Neuronal stem cell (in vitro differentiated cells): ENCODE measurements at regions not wholly inside any gene's neighbourhood (a gene's known extent, or its start where the extent isn't known, plus 50 kb on each side); places are given as distances from the start of the nearest gene placed in this dataset.

Source experiments
- DNase-seq: peaks from one replicate; pipeline ENCODE4 v3.0.0-alpha.2; 2013; ENCODE audit warnings: low spot score
- H2AFZ ChIP-seq: one replicate; pipeline ENCODE4 v1.6.1; 2013; ENCODE audit warnings: mild to moderate bottlenecking, low read length, inconsistent platforms
- H2AK5ac ChIP-seq: 2 replicates; pipeline ENCODE4 v1.6.1; 2013; ENCODE audit warnings: low read depth, mild to moderate bottlenecking, inconsistent platforms, low read length, moderate library complexity, mixed read lengths
- H2BK120ac ChIP-seq: 2 replicates; pipeline ENCODE4 v1.6.1; 2013; ENCODE audit warnings: low read depth, mild to moderate bottlenecking, inconsistent platforms, low read length, moderate library complexity, mixed read lengths
- H2BK12ac ChIP-seq: one replicate; pipeline ENCODE4 v1.6.1; 2013; ENCODE audit warnings: low read length, inconsistent platforms
- H2BK15ac ChIP-seq: 2 replicates; pipeline ENCODE4 v1.6.1; 2013; ENCODE audit warnings: mild to moderate bottlenecking, low read length, inconsistent platforms, mixed read lengths
- H2BK5ac ChIP-seq: one replicate; pipeline ENCODE4 v1.6.1; 2013; ENCODE audit warnings: inconsistent platforms, mild to moderate bottlenecking, low read length, moderate library complexity
- H3K14ac ChIP-seq: one replicate; pipeline ENCODE4 v1.6.1; 2013; ENCODE audit warnings: low read length, inconsistent platforms
- H3K18ac ChIP-seq: 2 replicates; pipeline ENCODE4 v1.6.1; 2013; ENCODE audit warnings: low read length, inconsistent platforms
- H3K23ac ChIP-seq: 2 replicates; pipeline ENCODE4 v1.6.1; 2013; ENCODE audit warnings: low read depth, mild to moderate bottlenecking, mixed read lengths, low read length, inconsistent platforms; ENCODE audit not compliant: poor library complexity
- H3K27ac ChIP-seq: replicated peaks from 3 replicates; pipeline ENCODE4 v1.5.1; 2013; ENCODE audit warnings: low read length, inconsistent platforms
- H3K27me3 ChIP-seq, 3 experiments: 2 replicates each; pipeline ENCODE4 v1.6.1; 2013; ENCODE audit warnings: low read length in 3 of 3, mild to moderate bottlenecking in 2 of 3, inconsistent platforms in 1 of 3, low read depth in 1 of 3, mixed read lengths in 1 of 3, moderate library complexity in 1 of 3; ENCODE audit not compliant: control insufficient read depth in 3 of 3, insufficient read depth in 3 of 3
- H3K36me3 ChIP-seq, 2 donors: replicated peaks in 1 of 2; 2 replicates each; pipeline ENCODE4 v1.6.1; 2013; ENCODE audit warnings: low read length in 2 of 2; ENCODE audit not compliant: control insufficient read depth in 2 of 2, insufficient read depth in 2 of 2
- H3K4ac ChIP-seq: 2 replicates; pipeline ENCODE4 v1.6.1; 2013; ENCODE audit warnings: inconsistent platforms, mild to moderate bottlenecking, low read length, moderate library complexity
- H3K4me1 ChIP-seq, 2 donors: 1 replicate in 1 of 2; 2 replicates in 1 of 2; pipeline ENCODE4 v1.6.1; 2013; ENCODE audit warnings: low read length in 2 of 2, low read depth in 1 of 2; ENCODE audit not compliant: control insufficient read depth in 2 of 2, insufficient read depth in 1 of 2
- H3K4me2 ChIP-seq: one replicate; pipeline ENCODE4 v1.6.1; 2013; ENCODE audit warnings: mild to moderate bottlenecking, low read length, inconsistent platforms; ENCODE audit not compliant: insufficient read depth, poor library complexity, severe bottlenecking
- H3K4me3 ChIP-seq, 2 donors: 2 replicates each; pipeline ENCODE4 v1.5.1; 2013; ENCODE audit warnings: low read length in 2 of 2, mild to moderate bottlenecking in 2 of 2, inconsistent platforms in 1 of 2, moderate library complexity in 1 of 2
- H3K79me1 ChIP-seq: one replicate; pipeline ENCODE4 v1.6.1; 2013; ENCODE audit warnings: low read depth, mild to moderate bottlenecking, inconsistent platforms, low read length, moderate library complexity
- H3K9ac ChIP-seq: one replicate; pipeline ENCODE4 v1.6.1; 2013; ENCODE audit warnings: mild to moderate bottlenecking, low read depth, low read length, inconsistent platforms; ENCODE audit not compliant: poor library complexity
- H3K9me3 ChIP-seq, 2 donors: replicated peaks in 1 of 2; 2 replicates each; pipeline versions ENCODE3 to v1.6.1; 2013; ENCODE audit warnings: low read length in 2 of 2, mild to moderate bottlenecking in 2 of 2, inconsistent platforms in 1 of 2, low read depth in 1 of 2, mixed read lengths in 1 of 2, moderate library complexity in 1 of 2; ENCODE audit not compliant: control insufficient read depth in 2 of 2, insufficient read depth in 1 of 2
- H4K8ac ChIP-seq: one replicate; pipeline ENCODE4 v1.6.1; 2013; ENCODE audit warnings: low read depth, mild to moderate bottlenecking, inconsistent platforms, low read length, moderate library complexity
- H4K91ac ChIP-seq: one replicate; pipeline ENCODE4 v1.6.1; 2013; ENCODE audit warnings: low read length, low read depth, mild to moderate bottlenecking, inconsistent platforms; ENCODE audit not compliant: poor library complexity
- WGBS, 2 donors: extraction: QIAGEN DNeasy Blood & Tissue Kit; methylation state at CpG; one replicate each; pipeline ENCODE4 v1.1.7; 2013; ENCODE audit warnings: missing lambda C conversion rate in 2 of 2, mixed read lengths in 1 of 2; ENCODE audit not compliant: insufficient read length in 2 of 2, insufficient replicate concordance in 1 of 2; ENCODE audit errors: extremely low coverage in 2 of 2; 5-methylcytosine and 5-hydroxymethylcytosine counted together

DNA sequence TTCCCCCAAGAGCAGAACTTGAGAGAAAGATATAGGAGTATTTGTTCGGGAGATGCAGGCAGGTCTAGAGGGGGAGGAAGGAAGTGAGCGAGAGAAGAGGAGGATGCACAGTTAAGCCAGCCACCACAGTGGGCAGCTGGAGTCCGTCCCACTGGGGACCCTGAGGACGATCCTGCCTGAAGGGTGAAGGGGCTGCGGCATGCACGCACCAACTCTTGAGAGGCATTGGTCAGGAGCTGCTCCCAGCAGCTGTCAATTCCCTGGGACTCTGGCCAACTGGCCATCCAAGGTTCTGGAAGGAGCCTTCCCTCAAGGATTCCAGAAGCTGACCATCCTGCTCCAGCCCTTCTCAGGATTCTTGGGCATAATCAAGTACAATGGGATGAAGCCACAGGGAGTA is 246.9 kb downstream of the MATN1 start:
- H3K79me1 ChIP-seq: peaks cover 2% of the 10 kb centered on the region
- H3K4me2 ChIP-seq: no peak overlapping the region
- no peak for DNase-seq
- no peak overlapping the region for H3K18ac ChIP-seq
- no peak overlapping the region for H2BK120ac ChIP-seq
- no peak overlapping the region for H2BK12ac ChIP-seq
- no peak overlapping the region for H2BK5ac ChIP-seq
- H3K4me3 ChIP-seq: no peak overlapping the region
- no peak overlapping the region for H3K14ac ChIP-seq
- H4K8ac ChIP-seq: no peak overlapping the region
- H3K4ac ChIP-seq: no peak overlapping the region
- no peak overlapping the region for H3K23ac ChIP-seq
- peaks cover 5 to 6% of the 10 kb centered on the region in 2 donors for H3K9me3 ChIP-seq
- H3K9ac ChIP-seq: no peak overlapping the region
- H2BK15ac ChIP-seq: no peak overlapping the region
- peaks cover 0 to 6% (median 0%) of the 10 kb centered on the region in 3 experiments for H3K27me3 ChIP-seq
- H3K27ac ChIP-seq: no peak overlapping the region
- H3K4me1 ChIP-seq: no peaks in the 10 kb centered on the region
- WGBS, 2 donors: no CpG with 5 or more reads among the region's 6 CpGs
- H2AK5ac ChIP-seq: no peak overlapping the region
- no peaks in the 10 kb centered on the region for H3K36me3 ChIP-seq
- no peak overlapping the region for H2AFZ ChIP-seq
- no peak overlapping the region for H4K91ac ChIP-seq

- DNase-seq: no peak
- no peak overlapping the region for H2BK5ac ChIP-seq
These were observed 247.4 kb downstream of the MATN1 start for GRCh38 chr1:30475966-30476365.

GRCh38 chr1:30475201-30475600 is 248.2 kb downstream of the MATN1 start:
- H3K14ac ChIP-seq: no peak overlapping the region
- no peak overlapping the region for H2AK5ac ChIP-seq
- no peaks in the 10 kb centered on the region for H3K4me1 ChIP-seq
- no peak overlapping the region for H2BK12ac ChIP-seq
- H4K91ac ChIP-seq: no peak overlapping the region
- DNase-seq: no peak
- no peak overlapping the region for H2BK15ac ChIP-seq
- H3K4ac ChIP-seq: no peak overlapping the region
- H2BK120ac ChIP-seq: no peak overlapping the region
- WGBS, 2 donors: no CpG with 5 or more reads among the region's 9 CpGs
- H3K27ac ChIP-seq: no peak overlapping the region
- no peak overlapping the region for H3K18ac ChIP-seq
- H3K79me1 ChIP-seq: peaks cover 2% of the 10 kb centered on the region
- no peaks in the 10 kb centered on the region for H3K9me3 ChIP-seq
- H3K4me3 ChIP-seq: no peak overlapping the region
- no peak overlapping the region for H2BK5ac ChIP-seq
- no peak overlapping the region for H4K8ac ChIP-seq
- H3K23ac ChIP-seq: no peak overlapping the region
- no peak overlapping the region for H3K4me2 ChIP-seq
- no peak overlapping the region for H2AFZ ChIP-seq
- H3K36me3 ChIP-seq: no peaks in the 10 kb centered on the region
- H3K27me3 ChIP-seq: peaks cover 0 to 6% (median 0%) of the 10 kb centered on the region in 3 experiments
- H3K9ac ChIP-seq: no peak overlapping the region

More at GRCh38 chr1:30475966-30476365, 247.4 kb downstream of the MATN1 start:
- Histone ChIP-seq H3K14ac (peak overlapping the region; percentile 63), H2BK15ac (no peak overlapping the region), H3K27me3 (peaks cover 0 to 6% (median 0%) of the 10 kb centered on the region in 3 experiments), H3K4me3 (no peak overlapping the region), H2BK120ac (no peak overlapping the region), H4K8ac (no peak overlapping the region), H2BK12ac (no peak overlapping the region), H4K91ac (no peak overlapping the region), H3K36me3 (no peaks in the 10 kb centered on the region), H3K4me2 (no peak overlapping the region), H3K23ac (no peak overlapping the region), H3K9me3 (peaks cover 3 to 5% of the 10 kb centered on the region in 2 donors), H3K18ac (no peak overlapping the region), H3K9ac (no peak overlapping the region), H2AFZ (no peak overlapping the region), H2AK5ac (no peak overlapping the region), H3K79me1 (peaks cover 2% of the 10 kb centered on the region), H3K4ac (no peak overlapping the region), H3K4me1 (no peaks in the 10 kb centered on the region), H3K27ac (no peak overlapping the region)
- no CpG with 5 or more reads among the region's 6 CpGs for WGBS, 2 donors

GRCh38 chr1:30474818-30475200 is 248.6 kb downstream of the MATN1 start:
- no peaks in the 10 kb centered on the region for H3K4me1 ChIP-seq
- peak overlapping the region; percentile 24 for H3K18ac ChIP-seq
- H4K91ac ChIP-seq: no peak overlapping the region
- WGBS, 2 donors: no CpG with 5 or more reads among the region's 9 CpGs
- H3K27me3 ChIP-seq: peaks cover 0 to 6% (median 0%) of the 10 kb centered on the region in 3 experiments
- DNase-seq: no peak
- H2BK120ac ChIP-seq: no peak overlapping the region
- no peak overlapping the region for H3K4me2 ChIP-seq
- H2BK12ac ChIP-seq: no peak overlapping the region
- no peak overlapping the region for H3K4ac ChIP-seq
- H3K9me3 ChIP-seq: no peaks in the 10 kb centered on the region
- H3K79me1 ChIP-seq: peaks cover 2% of the 10 kb centered on the region
- H2AFZ ChIP-seq: no peak overlapping the region
- H2BK5ac ChIP-seq: no peak overlapping the region
- H3K9ac ChIP-seq: peak overlapping the region; percentile 67
- no peak overlapping the region for H2BK15ac ChIP-seq
- H3K4me3 ChIP-seq: no peak overlapping the region
- H3K14ac ChIP-seq: peak overlapping the region; percentile 28
- H3K36me3 ChIP-seq: no peaks in the 10 kb centered on the region
- H3K23ac ChIP-seq: no peak overlapping the region
- H2AK5ac ChIP-seq: no peak overlapping the region
- H4K8ac ChIP-seq: no peak overlapping the region
- H3K27ac ChIP-seq: no peak overlapping the region
